CD14-positive monocyte (primary cell): ENCODE measurements at regions not wholly inside any gene's neighbourhood (a gene's known extent, or its start where the extent isn't known, plus 50 kb on each side); places are given as distances from the start of the nearest gene placed in this dataset.

ENCODE experiments used
- DNase-seq, 3 donors: peaks; one replicate each; pipeline ENCODE4 v3.0.0-alpha.2; 2011 to 2022
- H2AFZ ChIP-seq: 2 replicates; pipeline ENCODE4 v1.6.0; 2012; ENCODE audit warnings: mild to moderate bottlenecking, low read depth, low read length, inconsistent platforms; ENCODE audit not compliant: insufficient read depth, poor library complexity, severe bottlenecking
- H3K27ac ChIP-seq, 2 donors: 1 replicate in 1 of 2; 2 replicates in 1 of 2; pipeline ENCODE4 v1.5.1; 2012 to 2013; ENCODE audit warnings: low read length in 2 of 2, control low read depth in 1 of 2, inconsistent platforms in 1 of 2, low read depth in 1 of 2, mild to moderate bottlenecking in 1 of 2
- H3K27me3 ChIP-seq, 2 donors: one replicate each; pipeline versions ENCODE4 v1.6.0 to v1.6.1; 2011 to 2013; ENCODE audit warnings: low read length in 2 of 2; ENCODE audit not compliant: control insufficient read depth in 2 of 2, insufficient read depth in 2 of 2
- H3K36me3 ChIP-seq, 2 donors: replicated peaks in 1 of 2; 1 replicate in 1 of 2; 2 replicates in 1 of 2; pipeline versions ENCODE4 v1.5.1 to v1.6.1; 2012 to 2013; ENCODE audit warnings: low read length in 2 of 2, control low read depth in 1 of 2, inconsistent platforms in 1 of 2, mild to moderate bottlenecking in 1 of 2; ENCODE audit not compliant: insufficient read depth in 2 of 2, control insufficient read depth in 1 of 2
- H3K4me1 ChIP-seq, 2 donors: 1 replicate in 1 of 2; 2 replicates in 1 of 2; pipeline versions ENCODE4 v1.5.1 to v1.6.1; 2012 to 2013; ENCODE audit warnings: low read length in 2 of 2, control low read depth in 1 of 2, inconsistent platforms in 1 of 2, mild to moderate bottlenecking in 1 of 2, moderate library complexity in 1 of 2; ENCODE audit not compliant: insufficient read depth in 2 of 2, control insufficient read depth in 1 of 2
- H3K4me2 ChIP-seq: replicated peaks from 2 replicates; pipeline ENCODE3; 2012; ENCODE audit warnings: low read length, moderate library complexity, mild to moderate bottlenecking; ENCODE audit not compliant: poor library complexity, severe bottlenecking; ENCODE audit errors: extremely low read depth
- H3K4me3 ChIP-seq, 3 experiments: fragments of 200-600 bp in 1 of 3; sonication (generic) in 1 of 3; replicated peaks in 1 of 3; 1 replicate in 2 of 3; 2 replicates in 1 of 3; pipeline ENCODE4 v1.5.1; 2011 to 2013; ENCODE audit warnings: low read length in 3 of 3, mild to moderate bottlenecking in 3 of 3, control low read depth in 2 of 3, low read depth in 2 of 3, inconsistent platforms in 1 of 3, moderate library complexity in 1 of 3
- H3K79me2 ChIP-seq: 2 replicates; pipeline ENCODE4 v1.6.0; 2012; ENCODE audit warnings: mild to moderate bottlenecking, control low read depth, inconsistent platforms, low read length, moderate library complexity; ENCODE audit not compliant: insufficient read depth
- H3K9ac ChIP-seq: 2 replicates; pipeline ENCODE4 v1.6.0; 2017; ENCODE audit warnings: low read length, mild to moderate bottlenecking; ENCODE audit not compliant: insufficient read depth, poor library complexity, severe bottlenecking
- H3K9me3 ChIP-seq, 2 donors: replicated peaks in 1 of 2; 1 replicate in 1 of 2; 2 replicates in 1 of 2; pipeline versions ENCODE4 v1.5.1 to v1.6.1; 2012 to 2013; ENCODE audit warnings: low read length in 2 of 2, control low read depth in 1 of 2; ENCODE audit not compliant: control insufficient read depth in 1 of 2, insufficient read depth in 1 of 2
- H4K20me1 ChIP-seq: 2 replicates; pipeline ENCODE4 v1.6.0; 2012; ENCODE audit warnings: mild to moderate bottlenecking, low read length, control low read depth, moderate library complexity; ENCODE audit not compliant: insufficient read depth
- H3K27ac Mint-ChIP-seq, 7 donors: one replicate each; pipeline ENCODE4 v1.8.0; 2020; ENCODE audit warnings: mild to moderate bottlenecking in 7 of 7, mixed read lengths in 7 of 7, moderate library complexity in 6 of 7, inconsistent platforms in 2 of 7
- H3K27me3 Mint-ChIP-seq, 3 donors: one replicate each; pipeline ENCODE4 v1.8.0; 2021 to 2022; ENCODE audit warnings: low read depth in 3 of 3, mild to moderate bottlenecking in 3 of 3, mixed read lengths in 3 of 3, moderate library complexity in 3 of 3, inconsistent platforms in 1 of 3
- H3K36me3 Mint-ChIP-seq, 2 donors: one replicate each; pipeline ENCODE4 v1.8.0; 2020; ENCODE audit warnings: mixed read lengths in 2 of 2, inconsistent platforms in 1 of 2, mild to moderate bottlenecking in 1 of 2
- H3K4me1 Mint-ChIP-seq: one replicate; pipeline ENCODE4 v1.8.0; 2020; ENCODE audit warnings: mild to moderate bottlenecking, mixed read lengths
- H3K4me3 Mint-ChIP-seq, 2 donors: one replicate each; pipeline ENCODE4 v1.8.0; 2020; ENCODE audit warnings: mild to moderate bottlenecking in 2 of 2, mixed read lengths in 2 of 2, moderate library complexity in 1 of 2
- H3K9me3 Mint-ChIP-seq, 7 donors: one replicate each; pipeline ENCODE4 v1.8.0; 2020 to 2022; ENCODE audit warnings: mixed read lengths in 7 of 7, mild to moderate bottlenecking in 6 of 7, moderate library complexity in 6 of 7, inconsistent platforms in 2 of 7
- CTCF ChIP-seq: fragments of 200-600 bp; IDR thresholded peaks from one replicate; pipeline ENCODE4 v1.8.0; 2022; ENCODE audit warnings: antibody characterized with exemption, mild to moderate bottlenecking
- intact Hi-C, 2 donors: fragments of 100-400 bp; cut with micrococcal nuclease; formaldehyde crosslinking; loops; one replicate each; pipeline versions ENCODE4 v1.15.0 to v1.15.1; 2023

- H3K27me3 ChIP-seq: no peaks in the 10 kb centered on the region
- Mint-ChIP-seq H3K4me1 (no peaks in the 10 kb centered on the region), H3K27me3 (peaks cover 0 to 3% (median 0%) of the 10 kb centered on the region in 3 donors), H3K4me3 (no peak overlapping the region), H3K9me3 (peaks cover 0 to 4% (median 0%) of the 10 kb centered on the region in 7 donors), H3K27ac (no peak overlapping the region), H3K36me3 (no peaks in the 10 kb centered on the region)
- no peak overlapping the region for H2AFZ ChIP-seq
- H3K4me3 ChIP-seq: no peak overlapping the region
- TF ChIP-seq CTCF: no peak
- intact Hi-C loops: no loop called here
- DNase-seq: no peak
- H3K9me3 ChIP-seq: no peaks in the 10 kb centered on the region
- no peak overlapping the region for H3K27ac ChIP-seq
- no peak overlapping the region for H3K9ac ChIP-seq
- no peaks in the 10 kb centered on the region for H3K79me2 ChIP-seq
- no peaks in the 10 kb centered on the region for H4K20me1 ChIP-seq
- H3K4me1 ChIP-seq: no peaks in the 10 kb centered on the region
- no peak overlapping the region for H3K4me2 ChIP-seq
- no peaks in the 10 kb centered on the region for H3K36me3 ChIP-seq
Observed at GRCh38 chr1:217014066-217014465, 290.8 kb upstream of the ESRRG start.

- H3K27me3 Mint-ChIP-seq: no peaks in the 10 kb centered on the region
- Histone ChIP-seq H3K4me1 (no peaks in the 10 kb centered on the region), H3K9me3 (no peaks in the 10 kb centered on the region), H2AFZ (no peak overlapping the region), H3K36me3 (no peaks in the 10 kb centered on the region), H3K27ac (no peak overlapping the region), H3K4me3 (no peak overlapping the region), H3K79me2 (no peaks in the 10 kb centered on the region), H3K9ac (no peak overlapping the region), H3K4me2 (no peak overlapping the region), H4K20me1 (no peaks in the 10 kb centered on the region), H3K27me3 (no peaks in the 10 kb centered on the region)
- no peak for TF ChIP-seq CTCF
- H3K4me1 Mint-ChIP-seq: no peaks in the 10 kb centered on the region
- no peak overlapping the region for H3K27ac Mint-ChIP-seq
- H3K9me3 Mint-ChIP-seq: peaks cover 0 to 4% (median 0%) of the 10 kb centered on the region in 7 donors
- no peak overlapping the region for H3K4me3 Mint-ChIP-seq
- no peak for DNase-seq
- no peaks in the 10 kb centered on the region for H3K36me3 Mint-ChIP-seq
- intact Hi-C loops: no loop called here
Observed at GRCh38 chr1:217012659-217013058, 289.4 kb upstream of the ESRRG start.
